HepG2 (cell line): ENCODE measurements at regions not wholly inside any gene's neighbourhood (a gene's known extent, or its start where the extent isn't known, plus 50 kb on each side); places are given as distances from the start of the nearest gene placed in this dataset.

Experiments
- ATAC-seq: fragments of 200-7000 bp; cut with Tn5 transposase; 3 replicates; pipeline ENCODE4 v1.9.1; 2020; ENCODE audit warnings: mild to moderate bottlenecking, moderate library complexity
- BruUV-seq: library from RNA; stranded (reverse); fragments of 400-500 nt; replicated peaks from 2 replicates; lab custom pipeline; 2021; lab: Mats Ljungman, UMichigan
- CTCF ChIA-PET: fragments of 300-600 bp; formaldehyde crosslinking; extraction: SDS; loops from one replicate; lab custom pipeline; 2021; ENCODE audit warnings: low total read pairs, inconsistent platforms, low intra/inter-chr PET ratio; lab: Yijun Ruan, JAX
- POLR2A ChIA-PET: fragments of 350-600 bp; sonication (Branson Sonifier 250); formaldehyde crosslinking; loops from one replicate; lab custom pipeline; 2020; ENCODE audit warnings: antibody characterized with exemption, inconsistent platforms; lab: Yijun Ruan, JAX
- DNase-seq: peaks from one replicate; pipeline ENCODE4 v3.0.0-alpha.2; 2015; ENCODE audit warnings: low spot score
- FAIRE-seq: peaks from 3 replicates; lab custom pipeline; 2011; peaks lifted over from hg19 to GRCh38; lab: Jason Lieb, UNC
- H2AFZ ChIP-seq: one replicate; pipeline ENCODE4 v1.6.1; 2011; ENCODE audit warnings: low read length, inconsistent platforms
- H3K27ac ChIP-seq: fragments of 300-600 bp; 3 replicates; pipeline ENCODE4 v1.8.0; 2011; ENCODE audit warnings: mixed run types, mild to moderate bottlenecking, mixed read lengths, low read length, inconsistent platforms; ENCODE audit not compliant: insufficient read depth; ENCODE audit errors: extremely low read length
- H3K27me3 ChIP-seq, 2 experiments: fragments of 200-600 bp in 1 of 2; 2 replicates in 1 of 2; 3 replicates in 1 of 2; pipeline versions ENCODE4 v1.6.0 to v1.8.0; 2011; ENCODE audit warnings: low read length in 2 of 2, mild to moderate bottlenecking in 2 of 2, moderate library complexity in 2 of 2, inconsistent platforms in 1 of 2; ENCODE audit not compliant: insufficient read depth in 2 of 2, control insufficient read depth in 1 of 2
- H3K36me3 ChIP-seq, 2 experiments: fragments of 200-600 bp in 1 of 2; replicated peaks in 1 of 2; 2 replicates in 1 of 2; 3 replicates in 1 of 2; pipeline versions ENCODE4 v1.5.1 to v1.8.0; 2011; ENCODE audit warnings: low read length in 2 of 2, inconsistent platforms in 1 of 2; ENCODE audit not compliant: insufficient read depth in 2 of 2, control insufficient read depth in 1 of 2
- H3K4me1 ChIP-seq: 2 replicates; pipeline ENCODE4 v1.5.1; 2012; ENCODE audit warnings: low read length, inconsistent platforms; ENCODE audit not compliant: insufficient read depth
- H3K4me2 ChIP-seq: 2 replicates; pipeline ENCODE4 v1.6.0; 2011; ENCODE audit warnings: low read depth, low read length, inconsistent platforms
- H3K4me3 ChIP-seq, 3 experiments: fragments of 200-600 bp in 1 of 3; sonication (generic), shearing (Covaris generic) in 1 of 3; replicated peaks in 1 of 3; 2 replicates each; pipeline ENCODE4 v1.5.1; 2011 to 2016; ENCODE audit warnings: low read length in 3 of 3, inconsistent platforms in 2 of 3, low read depth in 2 of 3, mild to moderate bottlenecking in 2 of 3, control low read depth in 1 of 3, mixed read lengths in 1 of 3; ENCODE audit not compliant: insufficient read depth in 1 of 3
- H3K79me2 ChIP-seq: one replicate; pipeline ENCODE4 v1.6.1; 2011; ENCODE audit warnings: low read length, inconsistent platforms; ENCODE audit not compliant: insufficient read depth
- H3K9ac ChIP-seq: 2 replicates; pipeline ENCODE4 v1.6.0; 2011; ENCODE audit warnings: mild to moderate bottlenecking, low read depth, low read length, inconsistent platforms; ENCODE audit not compliant: insufficient read depth
- H3K9me3 ChIP-seq: 2 replicates; pipeline ENCODE4 v1.5.1; 2012; ENCODE audit warnings: mild to moderate bottlenecking, low read length
- H4K20me1 ChIP-seq: 2 replicates; pipeline ENCODE4 v1.6.0; 2011; ENCODE audit warnings: inconsistent platforms, mild to moderate bottlenecking, low read length, moderate library complexity; ENCODE audit not compliant: insufficient read depth
- ASH2L ChIP-seq: fragments of 300-600, 200-600 bp; sonication (generic); IDR thresholded peaks from 2 replicates; pipeline ENCODE4 v1.7.0; 2017; ENCODE audit warnings: low read depth, mild to moderate bottlenecking, moderate library complexity, mixed read lengths, low read length; ENCODE audit not compliant: insufficient read length
- CENPX ChIP-seq: sonication (generic); formaldehyde crosslinking; IDR thresholded peaks from 2 replicates; pipeline ENCODE4 v1.9.0; 2021; ENCODE audit warnings: mild to moderate bottlenecking, missing genetic modification reagents, moderate library complexity
- HOXD1 ChIP-seq: sonication (generic); formaldehyde crosslinking; IDR thresholded peaks from 2 replicates; pipeline ENCODE4 v1.5.0; 2020; ENCODE audit warnings: missing genetic modification reagents
- ISX ChIP-seq: sonication (generic); formaldehyde crosslinking; conservative IDR thresholded peaks from 2 replicates; pipeline ENCODE4 v1.5.0; 2020; ENCODE audit warnings: missing genetic modification reagents
- ZNF180 ChIP-seq: sonication (generic); formaldehyde crosslinking; IDR thresholded peaks from 2 replicates; pipeline ENCODE4 v1.4.0; 2020; ENCODE audit warnings: low read depth, missing genetic modification reagents, borderline replicate concordance
- ZNF550 ChIP-seq: sonication (generic); formaldehyde crosslinking; IDR thresholded peaks from 2 replicates; pipeline ENCODE4 v1.4.0; 2020; ENCODE audit warnings: mild to moderate bottlenecking, missing genetic modification reagents, borderline replicate concordance
- ZNF577 ChIP-seq: sonication (generic); formaldehyde crosslinking; IDR thresholded peaks from 2 replicates; pipeline ENCODE4 v1.4.0; 2020; ENCODE audit warnings: mild to moderate bottlenecking, low read depth, missing genetic modification reagents, borderline replicate concordance
- ZNF703 ChIP-seq: sonication (generic); formaldehyde crosslinking; IDR thresholded peaks from 2 replicates; pipeline ENCODE4 v1.5.1; 2020; ENCODE audit warnings: missing genetic modification reagents, mild to moderate bottlenecking, moderate library complexity, borderline replicate concordance
- ZNF704 ChIP-seq: sonication (generic); formaldehyde crosslinking; IDR thresholded peaks from 2 replicates; pipeline ENCODE4 v1.8.1; 2023; ENCODE audit warnings: mild to moderate bottlenecking, inconsistent platforms, moderate library complexity, missing genetic modification reagents, borderline replicate concordance
- whole genome bisulfite sequencing: methylation state at CpG from one replicate; pipeline ENCODE4 v1.1.6; 2017; ENCODE audit warnings: low lambda C conversion rate; 5-methylcytosine and 5-hydroxymethylcytosine counted together
- in situ Hi-C: cut with HindIII; loops from 2 replicates; pipeline ENCODE4 v1.10.0; 2017; ENCODE audit warnings: low pct_unique_long_range_greater_than_20kb; ENCODE audit not compliant: extremely low pct_ligation_motif_present
- intact Hi-C: fragments of 100-400 bp; cut with micrococcal nuclease; formaldehyde crosslinking; loops from one replicate; pipeline ENCODE4 v1.10.0; 2022; ENCODE audit not compliant: unreplicated experiment
- TF ChIP-seq, protein P1 (sequence below): sonication (generic); formaldehyde crosslinking; IDR thresholded peaks from 2 replicates; pipeline ENCODE4 v1.5.0; 2020; ENCODE audit warnings: missing genetic modification reagents, mild to moderate bottlenecking, borderline replicate concordance
- TF ChIP-seq, protein P2 (sequence below): sonication (generic); formaldehyde crosslinking; IDR thresholded peaks from 2 replicates; pipeline ENCODE4 v1.8.0; 2022; ENCODE audit warnings: missing genetic modification reagents, mild to moderate bottlenecking, borderline replicate concordance
- TF ChIP-seq, protein P3 (sequence below): sonication (generic); formaldehyde crosslinking; IDR thresholded peaks from 2 replicates; pipeline ENCODE4 v1.5.0; 2020; ENCODE audit warnings: mild to moderate bottlenecking, missing genetic modification reagents, borderline replicate concordance

GRCh38 chr3:82293435-82293834 is 532.0 kb upstream of the GBE1 start (continued):
- TF ChIP-seq, protein P1, sequence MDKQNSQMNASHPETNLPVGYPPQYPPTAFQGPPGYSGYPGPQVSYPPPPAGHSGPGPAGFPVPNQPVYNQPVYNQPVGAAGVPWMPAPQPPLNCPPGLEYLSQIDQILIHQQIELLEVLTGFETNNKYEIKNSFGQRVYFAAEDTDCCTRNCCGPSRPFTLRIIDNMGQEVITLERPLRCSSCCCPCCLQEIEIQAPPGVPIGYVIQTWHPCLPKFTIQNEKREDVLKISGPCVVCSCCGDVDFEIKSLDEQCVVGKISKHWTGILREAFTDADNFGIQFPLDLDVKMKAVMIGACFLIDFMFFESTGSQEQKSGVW: no peak

- Histone ChIP-seq H3K4me3 (no peak overlapping the region), H3K4me1 (no peaks in the 10 kb centered on the region), H3K27me3 (no peaks in the 10 kb centered on the region), H3K79me2 (no peaks in the 10 kb centered on the region), H3K9ac (no peak overlapping the region), H3K36me3 (no peaks in the 10 kb centered on the region), H3K27ac (no peak overlapping the region), H2AFZ (no peak overlapping the region), H3K4me2 (no peak overlapping the region), H3K9me3 (0 out of 2 replicates have a peak, but pooled peaks cover 6% of the 10 kb centered on the region), H4K20me1 (no peaks in the 10 kb centered on the region)
- intact Hi-C loops (no loop called here), in situ Hi-C loops (no loop called here)
- BruUV-seq: no TSS peak
- CTCF ChIA-PET: no interaction called here
- WGBS: 89% methylated on average over 1 of the region's 3 CpGs
- DNase-seq: no peak
- POLR2A ChIA-PET: no interaction called here
- no peak for ATAC-seq
- FAIRE-seq: no peak
- no peak for TF ChIP-seq ZNF550
- no peak for TF ChIP-seq CENPX (CRISPR knock-in tag)
- no peak for TF ChIP-seq ASH2L
- TF ChIP-seq HOXD1 (CRISPR knock-in tag): no peak
- no peak for TF ChIP-seq ZNF704 (CRISPR knock-in tag)
- no peak for TF ChIP-seq ZNF180 (CRISPR knock-in tag)
- no peak for TF ChIP-seq ZNF703 (CRISPR knock-in tag)
- TF ChIP-seq, protein P2, sequence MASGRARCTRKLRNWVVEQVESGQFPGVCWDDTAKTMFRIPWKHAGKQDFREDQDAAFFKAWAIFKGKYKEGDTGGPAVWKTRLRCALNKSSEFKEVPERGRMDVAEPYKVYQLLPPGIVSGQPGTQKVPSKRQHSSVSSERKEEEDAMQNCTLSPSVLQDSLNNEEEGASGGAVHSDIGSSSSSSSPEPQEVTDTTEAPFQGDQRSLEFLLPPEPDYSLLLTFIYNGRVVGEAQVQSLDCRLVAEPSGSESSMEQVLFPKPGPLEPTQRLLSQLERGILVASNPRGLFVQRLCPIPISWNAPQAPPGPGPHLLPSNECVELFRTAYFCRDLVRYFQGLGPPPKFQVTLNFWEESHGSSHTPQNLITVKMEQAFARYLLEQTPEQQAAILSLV (CRISPR knock-in tag): no peak
- no peak for TF ChIP-seq ZNF577 (CRISPR knock-in tag)
- no peak for TF ChIP-seq ISX (CRISPR knock-in tag)
- TF ChIP-seq, protein P3, sequence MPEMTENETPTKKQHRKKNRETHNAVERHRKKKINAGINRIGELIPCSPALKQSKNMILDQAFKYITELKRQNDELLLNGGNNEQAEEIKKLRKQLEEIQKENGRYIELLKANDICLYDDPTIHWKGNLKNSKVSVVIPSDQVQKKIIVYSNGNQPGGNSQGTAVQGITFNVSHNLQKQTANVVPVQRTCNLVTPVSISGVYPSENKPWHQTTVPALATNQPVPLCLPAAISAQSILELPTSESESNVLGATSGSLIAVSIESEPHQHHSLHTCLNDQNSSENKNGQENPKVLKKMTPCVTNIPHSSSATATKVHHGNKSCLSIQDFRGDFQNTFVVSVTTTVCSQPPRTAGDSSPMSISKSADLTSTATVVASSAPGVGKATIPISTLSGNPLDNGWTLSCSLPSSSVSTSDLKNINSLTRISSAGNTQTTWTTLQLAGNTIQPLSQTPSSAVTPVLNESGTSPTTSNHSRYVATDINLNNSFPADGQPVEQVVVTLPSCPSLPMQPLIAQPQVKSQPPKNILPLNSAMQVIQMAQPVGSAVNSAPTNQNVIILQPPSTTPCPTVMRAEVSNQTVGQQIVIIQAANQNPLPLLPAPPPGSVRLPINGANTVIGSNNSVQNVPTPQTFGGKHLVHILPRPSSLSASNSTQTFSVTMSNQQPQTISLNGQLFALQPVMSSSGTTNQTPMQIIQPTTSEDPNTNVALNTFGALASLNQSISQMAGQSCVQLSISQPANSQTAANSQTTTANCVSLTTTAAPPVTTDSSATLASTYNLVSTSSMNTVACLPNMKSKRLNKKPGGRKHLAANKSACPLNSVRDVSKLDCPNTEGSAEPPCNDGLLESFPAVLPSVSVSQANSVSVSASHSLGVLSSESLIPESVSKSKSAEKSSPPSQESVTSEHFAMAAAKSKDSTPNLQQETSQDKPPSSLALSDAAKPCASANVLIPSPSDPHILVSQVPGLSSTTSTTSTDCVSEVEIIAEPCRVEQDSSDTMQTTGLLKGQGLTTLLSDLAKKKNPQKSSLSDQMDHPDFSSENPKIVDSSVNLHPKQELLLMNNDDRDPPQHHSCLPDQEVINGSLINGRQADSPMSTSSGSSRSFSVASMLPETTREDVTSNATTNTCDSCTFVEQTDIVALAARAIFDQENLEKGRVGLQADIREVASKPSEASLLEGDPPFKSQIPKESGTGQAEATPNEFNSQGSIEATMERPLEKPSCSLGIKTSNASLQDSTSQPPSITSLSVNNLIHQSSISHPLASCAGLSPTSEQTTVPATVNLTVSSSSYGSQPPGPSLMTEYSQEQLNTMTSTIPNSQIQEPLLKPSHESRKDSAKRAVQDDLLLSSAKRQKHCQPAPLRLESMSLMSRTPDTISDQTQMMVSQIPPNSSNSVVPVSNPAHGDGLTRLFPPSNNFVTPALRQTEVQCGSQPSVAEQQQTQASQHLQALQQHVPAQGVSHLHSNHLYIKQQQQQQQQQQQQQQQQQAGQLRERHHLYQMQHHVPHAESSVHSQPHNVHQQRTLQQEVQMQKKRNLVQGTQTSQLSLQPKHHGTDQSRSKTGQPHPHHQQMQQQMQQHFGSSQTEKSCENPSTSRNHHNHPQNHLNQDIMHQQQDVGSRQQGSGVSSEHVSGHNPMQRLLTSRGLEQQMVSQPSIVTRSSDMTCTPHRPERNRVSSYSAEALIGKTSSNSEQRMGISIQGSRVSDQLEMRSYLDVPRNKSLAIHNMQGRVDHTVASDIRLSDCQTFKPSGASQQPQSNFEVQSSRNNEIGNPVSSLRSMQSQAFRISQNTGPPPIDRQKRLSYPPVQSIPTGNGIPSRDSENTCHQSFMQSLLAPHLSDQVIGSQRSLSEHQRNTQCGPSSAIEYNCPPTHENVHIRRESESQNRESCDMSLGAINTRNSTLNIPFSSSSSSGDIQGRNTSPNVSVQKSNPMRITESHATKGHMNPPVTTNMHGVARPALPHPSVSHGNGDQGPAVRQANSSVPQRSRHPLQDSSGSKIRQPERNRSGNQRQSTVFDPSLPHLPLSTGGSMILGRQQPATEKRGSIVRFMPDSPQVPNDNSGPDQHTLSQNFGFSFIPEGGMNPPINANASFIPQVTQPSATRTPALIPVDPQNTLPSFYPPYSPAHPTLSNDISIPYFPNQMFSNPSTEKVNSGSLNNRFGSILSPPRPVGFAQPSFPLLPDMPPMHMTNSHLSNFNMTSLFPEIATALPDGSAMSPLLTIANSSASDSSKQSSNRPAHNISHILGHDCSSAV (CRISPR knock-in tag): no peak
Measured at GRCh38 chr3:82287562-82287961, 526.1 kb upstream of the GBE1 start.
